ENCODE measurements at regions not wholly inside any gene's neighbourhood (a gene's known extent, or its start where the extent isn't known, plus 50 kb on each side); places are given as distances from the start of the nearest gene placed in this dataset.

DNA sequence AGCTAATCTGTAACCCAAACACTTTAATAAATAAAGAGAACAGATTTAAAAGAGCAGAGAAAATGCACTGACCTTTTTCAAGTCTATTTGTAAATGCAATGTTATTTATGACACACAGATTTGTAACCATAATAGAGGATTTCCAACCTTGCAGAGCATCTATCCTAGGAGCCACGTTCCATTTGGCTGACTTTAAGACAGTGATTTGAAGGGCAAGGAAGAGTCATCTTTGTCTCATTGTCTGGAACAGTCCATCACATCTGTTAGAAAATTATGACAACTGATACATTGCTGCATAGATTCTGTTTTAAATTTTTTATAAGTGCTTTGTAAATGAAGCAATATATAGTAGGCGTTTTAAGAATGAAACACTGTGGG is 90.8 kb upstream of the L3MBTL4 start:
- TF ChIP-seq, protein P1, sequence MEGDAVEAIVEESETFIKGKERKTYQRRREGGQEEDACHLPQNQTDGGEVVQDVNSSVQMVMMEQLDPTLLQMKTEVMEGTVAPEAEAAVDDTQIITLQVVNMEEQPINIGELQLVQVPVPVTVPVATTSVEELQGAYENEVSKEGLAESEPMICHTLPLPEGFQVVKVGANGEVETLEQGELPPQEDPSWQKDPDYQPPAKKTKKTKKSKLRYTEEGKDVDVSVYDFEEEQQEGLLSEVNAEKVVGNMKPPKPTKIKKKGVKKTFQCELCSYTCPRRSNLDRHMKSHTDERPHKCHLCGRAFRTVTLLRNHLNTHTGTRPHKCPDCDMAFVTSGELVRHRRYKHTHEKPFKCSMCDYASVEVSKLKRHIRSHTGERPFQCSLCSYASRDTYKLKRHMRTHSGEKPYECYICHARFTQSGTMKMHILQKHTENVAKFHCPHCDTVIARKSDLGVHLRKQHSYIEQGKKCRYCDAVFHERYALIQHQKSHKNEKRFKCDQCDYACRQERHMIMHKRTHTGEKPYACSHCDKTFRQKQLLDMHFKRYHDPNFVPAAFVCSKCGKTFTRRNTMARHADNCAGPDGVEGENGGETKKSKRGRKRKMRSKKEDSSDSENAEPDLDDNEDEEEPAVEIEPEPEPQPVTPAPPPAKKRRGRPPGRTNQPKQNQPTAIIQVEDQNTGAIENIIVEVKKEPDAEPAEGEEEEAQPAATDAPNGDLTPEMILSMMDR (conservative IDR thresholded peaks at IDR 0.05): no peak
- no peak for TF ChIP-seq ZFX (IDR thresholded peaks at IDR 0.05)
